ENCODE measurements at regions not wholly inside any gene's neighbourhood (a gene's known extent, or its start where the extent isn't known, plus 50 kb on each side); places are given as distances from the start of the nearest gene placed in this dataset.
"Not testable (repeated sequence)": the region's sequence is repeated elsewhere in the genome, so short reads cannot be mapped to it uniquely, and the experiment has no call there.

- no peak overlapping the region for H3K27ac ChIP-seq
- no peaks in the 10 kb centered on the region for H3K36me3 ChIP-seq
- H3K9me3 ChIP-seq, result no peaks in the 10 kb centered on the region
- no peak for TF ChIP-seq POLR2A (IDR thresholded peaks at IDR 0.05)
- TF ChIP-seq CTCF (IDR thresholded peaks at IDR 0.05), result no peak
- TF ChIP-seq EP300 (IDR thresholded peaks at IDR 0.05), result no peak
- WGBS, 2 donors, result 84 to 97% methylated on average over 1 of the region's 1 CpG
- no peaks in the 10 kb centered on the region for H3K4me1 ChIP-seq
- H3K27me3 ChIP-seq, result no peaks in the 10 kb centered on the region
- no peak overlapping the region for H3K4me3 ChIP-seq
- DNase-seq (ENCODE audit: low spot score in 2 of 2), result no peak
Measured at GRCh38 chr13:53298396-53298795, 269.8 kb downstream of the OLFM4 start.

DNA sequence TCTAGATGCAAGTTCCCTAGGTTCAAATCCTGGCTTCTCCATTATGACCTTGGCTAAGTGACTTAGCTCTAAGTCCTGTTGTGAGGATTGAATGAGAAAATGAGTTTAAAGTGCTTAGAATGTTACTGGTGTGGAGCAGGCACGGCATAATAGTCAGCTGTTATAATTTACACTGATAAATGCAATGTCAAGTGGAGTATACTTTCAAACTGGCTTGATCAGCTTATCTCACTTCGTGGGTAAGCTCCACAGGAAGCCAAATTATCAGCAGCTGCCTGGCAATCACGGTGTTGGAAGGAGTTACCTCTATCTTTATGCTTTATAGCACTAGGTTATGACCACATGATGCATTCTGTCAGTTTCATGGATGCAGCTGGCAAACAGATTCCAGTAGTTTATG, 272.8 kb downstream of the OLFM4 start:
- TF ChIP-seq CTCF (IDR thresholded peaks at IDR 0.05), result no peak
- TF ChIP-seq EP300 (IDR thresholded peaks at IDR 0.05), result no peak
- TF ChIP-seq POLR2A (IDR thresholded peaks at IDR 0.05), result no peak
- DNase-seq (ENCODE audit: low spot score in 2 of 2), result no peak
- Histone ChIP-seq H3K4me1 (no peaks in the 10 kb centered on the region), H3K27me3 (no peaks in the 10 kb centered on the region), H3K4me3 (no peak overlapping the region), H3K36me3 (no peaks in the 10 kb centered on the region), H3K9me3 (no peaks in the 10 kb centered on the region), H3K27ac (no peak overlapping the region)
- WGBS, 2 donors, result 48 to 55% methylated on average over 3 of the region's 3 CpGs

DNA sequence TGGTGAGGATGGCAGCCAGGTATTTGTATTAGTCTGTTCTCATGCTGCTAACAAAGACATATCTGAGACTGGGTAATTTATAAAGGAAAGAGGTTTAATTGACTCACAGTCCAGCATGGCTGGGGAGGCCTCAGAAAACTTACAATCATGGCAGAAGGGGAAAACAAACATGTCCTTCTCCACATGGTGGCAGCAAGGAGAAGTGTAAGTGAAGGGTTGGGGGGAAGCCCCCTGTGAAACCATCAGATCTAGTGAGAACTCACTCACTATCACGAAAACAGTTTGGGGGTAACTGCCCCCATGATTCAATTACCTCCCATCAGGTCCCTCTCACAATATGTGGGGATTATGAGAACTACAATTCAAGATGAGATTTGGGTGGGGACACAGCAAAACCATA, 276.8 kb downstream of the OLFM4 start:
- not testable (repeated sequence) for H3K4me3 ChIP-seq; H3K36me3 ChIP-seq; H3K27me3 ChIP-seq; H3K27ac ChIP-seq; H3K9me3 ChIP-seq; H3K4me1 ChIP-seq; DNase-seq (ENCODE audit: low spot score in 2 of 2)
- WGBS, 2 donors, result 93 to 100% methylated on average over 1 of the region's 1 CpG

- no peaks in the 10 kb centered on the region for H3K9me3 ChIP-seq
- H3K4me1 ChIP-seq, result no peaks in the 10 kb centered on the region
- H3K27ac ChIP-seq, result no peak overlapping the region
- H3K36me3 ChIP-seq, result no peaks in the 10 kb centered on the region
- no peak for TF ChIP-seq POLR2A (IDR thresholded peaks at IDR 0.05)
- no peak for DNase-seq (ENCODE audit: low spot score in 2 of 2)
- 70 to 74% methylated on average over 4 of the region's 4 CpGs for WGBS, 2 donors
- no peaks in the 10 kb centered on the region for H3K27me3 ChIP-seq
- H3K4me3 ChIP-seq, result no peak overlapping the region
Measured at GRCh38 chr13:53310786-53311185, 282.2 kb downstream of the OLFM4 start.

- TF ChIP-seq CTCF (IDR thresholded peaks at IDR 0.05) (no peak), EP300 (IDR thresholded peaks at IDR 0.05) (no peak), POLR2A (IDR thresholded peaks at IDR 0.05) (no peak)
- Histone ChIP-seq H3K36me3 (no peaks in the 10 kb centered on the region), H3K9me3 (no peaks in the 10 kb centered on the region), H3K27ac (no peak overlapping the region), H3K4me1 (no peaks in the 10 kb centered on the region), H3K27me3 (no peaks in the 10 kb centered on the region), H3K4me3 (no peak overlapping the region)
- DNase-seq (ENCODE audit: low spot score in 2 of 2), result no peak
- WGBS, 2 donors, result 18 to 44% methylated on average over 1 of the region's 1 CpG
Measured at GRCh38 chr13:53311561-53311960, 282.9 kb downstream of the OLFM4 start.

- Histone ChIP-seq H3K27me3 (no peaks in the 10 kb centered on the region), H3K4me1 (no peaks in the 10 kb centered on the region), H3K4me3 (no peak overlapping the region), H3K36me3 (no peaks in the 10 kb centered on the region), H3K27ac (no peak overlapping the region), H3K9me3 (no peaks in the 10 kb centered on the region)
- TF ChIP-seq POLR2A (IDR thresholded peaks at IDR 0.05), result no peak
- no peak for TF ChIP-seq EP300 (IDR thresholded peaks at IDR 0.05)
- TF ChIP-seq CTCF (IDR thresholded peaks at IDR 0.05), result no peak
- 37 to 43% methylated on average over 2 of the region's 2 CpGs for WGBS, 2 donors
- DNase-seq (ENCODE audit: low spot score in 2 of 2), result no peak
Measured at GRCh38 chr13:53321296-53321801, 292.7 kb downstream of the OLFM4 start.

Measured in tibial nerve (tissue), 4 donors.